HG03378 (cell line): ENCODE measurements at regions not wholly inside any gene's neighbourhood (a gene's known extent, or its start where the extent isn't known, plus 50 kb on each side); places are given as distances from the start of the nearest gene placed in this dataset.
"Not testable (repeated sequence)": the region's sequence is repeated elsewhere in the genome, so short reads cannot be mapped to it uniquely, and the experiment has no call there.

Experiments used
- ATAC-seq: cut with Tn5 transposase; IDR thresholded peaks from one replicate; pipeline ENCODE4 v1.9.1; 2021; ENCODE audit warnings: mild to moderate bottlenecking, moderate library complexity; ENCODE audit not compliant: unreplicated experiment

- ATAC-seq = no peak
These were observed 317.3 kb downstream of the TAF11L14 start for GRCh38 chr5:17951392-17952169.

GRCh38 chr5:17952231-17952630 lies 318.0 kb downstream of the TAF11L14 start:
- ATAC-seq = no peak

DNA sequence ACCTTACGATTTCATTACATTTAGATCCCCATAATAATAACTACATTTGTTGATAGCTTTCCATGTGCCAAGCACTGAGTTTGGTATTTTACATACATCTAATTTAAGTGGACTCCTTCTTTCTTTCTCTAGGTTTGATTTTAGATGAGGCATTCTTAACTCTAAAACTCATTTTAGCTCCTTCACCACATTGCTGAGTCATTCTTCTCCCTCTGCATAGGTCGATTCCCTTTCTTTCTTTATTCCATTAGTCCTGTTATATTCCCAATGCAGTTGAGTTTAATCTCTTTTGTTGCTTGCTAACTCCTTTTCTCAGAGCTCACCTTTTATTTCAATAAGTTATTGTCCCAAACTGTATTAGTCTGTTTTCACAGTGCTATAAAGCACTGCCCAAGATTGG lies 329.8 kb downstream of the TAF11L14 start:
- no peak for ATAC-seq

DNA sequence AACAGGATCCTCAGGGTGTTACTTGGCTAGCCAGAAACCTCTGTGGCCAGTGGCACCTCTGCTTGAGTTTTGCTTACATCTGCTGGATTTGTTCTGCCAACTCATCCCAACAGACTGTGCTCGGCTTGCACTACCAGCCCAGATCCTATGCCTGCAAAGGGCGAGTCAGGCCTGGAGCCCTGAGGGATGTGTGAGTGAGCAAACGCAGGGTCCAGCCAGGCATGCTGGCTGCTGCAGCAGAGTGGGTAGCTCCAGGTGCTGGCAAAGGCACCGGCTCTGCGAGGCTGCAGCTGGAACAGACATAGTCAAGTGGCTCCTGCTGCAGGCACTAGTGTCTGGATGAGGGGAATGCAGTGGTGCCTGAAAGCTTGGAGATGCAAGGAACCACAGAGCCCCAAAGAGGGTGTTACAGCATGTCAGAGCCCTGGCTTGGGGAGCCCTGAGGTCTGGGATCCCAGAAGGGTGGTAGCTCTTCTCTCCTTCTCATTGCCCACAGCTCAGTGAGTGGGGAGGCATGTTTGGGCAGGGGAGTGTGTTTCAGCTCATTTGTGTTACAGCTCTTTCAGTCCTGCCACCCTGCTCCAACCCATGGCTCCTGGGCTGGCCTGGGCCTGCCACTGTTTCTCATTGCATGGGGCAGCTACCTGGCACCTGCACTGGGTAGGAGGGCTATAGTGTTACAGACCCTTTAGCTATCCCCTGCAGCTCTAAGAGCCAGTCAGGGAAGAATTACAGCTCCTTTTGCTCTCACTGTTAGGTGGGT lies 332.6 kb downstream of the TAF11L14 start:
- ATAC-seq = no peak

DNA sequence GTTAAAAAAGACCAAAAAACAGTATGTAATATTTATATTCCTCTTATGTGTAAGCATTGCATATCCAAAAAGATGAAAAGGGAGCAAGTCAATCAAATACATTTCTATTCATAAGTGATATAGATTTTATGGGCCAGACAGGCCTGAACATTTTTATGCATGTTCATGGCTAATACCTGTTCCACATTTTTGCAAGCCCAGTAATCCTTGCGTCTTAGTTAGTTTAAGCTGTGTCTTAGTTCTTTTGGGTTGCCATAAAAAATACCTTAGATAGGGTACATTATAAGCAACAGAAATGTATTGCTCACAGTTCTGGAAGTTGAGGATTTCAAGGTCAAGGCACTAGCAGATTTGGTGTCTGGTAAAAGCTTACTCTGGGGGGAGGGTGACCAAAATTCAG lies 342.1 kb downstream of the TAF11L14 start:
- ATAC-seq = no peak

DNA sequence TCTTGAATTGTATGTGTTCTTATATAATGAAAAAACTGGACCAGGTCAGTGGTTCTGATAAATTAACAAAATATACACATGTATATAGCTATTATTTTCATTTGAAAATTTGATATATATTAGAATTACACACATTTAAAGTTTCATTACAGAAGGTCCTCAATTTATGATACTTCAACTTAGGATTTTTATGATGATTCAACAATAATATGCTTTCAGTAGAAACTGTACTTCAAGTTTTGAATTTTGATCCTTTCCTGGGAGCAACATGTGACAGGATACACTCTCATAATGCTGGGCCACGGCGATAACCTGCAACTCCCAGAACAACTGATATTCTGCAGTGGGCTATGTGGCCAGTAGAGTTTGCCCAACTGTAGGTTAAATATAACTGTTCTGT lies 344.7 kb downstream of the TAF11L14 start:
- no peak for ATAC-seq

DNA sequence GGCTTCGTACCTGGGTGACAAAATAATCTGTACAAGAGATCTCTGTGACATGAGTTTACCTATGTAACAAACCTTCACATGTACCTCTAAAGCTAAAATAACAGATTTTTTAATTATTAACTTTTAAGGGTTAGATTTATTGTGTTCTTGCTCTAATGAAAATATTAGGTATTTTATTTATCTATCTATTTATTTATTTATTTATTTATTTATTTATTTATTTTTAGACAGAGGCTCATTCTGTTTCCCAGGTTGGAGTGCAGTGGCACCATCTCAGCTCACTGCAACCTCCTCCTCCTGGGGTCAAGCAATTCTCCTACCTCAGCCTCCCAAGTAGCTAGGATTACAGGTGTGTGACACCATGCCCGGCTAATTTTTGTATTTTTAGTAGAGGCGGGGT lies 348.4 kb downstream of the TAF11L14 start:
- ATAC-seq = not testable (repeated sequence)

GRCh38 chr5:17989036-17989435 lies 354.8 kb downstream of the TAF11L14 start:
- ATAC-seq = no peak

DNA sequence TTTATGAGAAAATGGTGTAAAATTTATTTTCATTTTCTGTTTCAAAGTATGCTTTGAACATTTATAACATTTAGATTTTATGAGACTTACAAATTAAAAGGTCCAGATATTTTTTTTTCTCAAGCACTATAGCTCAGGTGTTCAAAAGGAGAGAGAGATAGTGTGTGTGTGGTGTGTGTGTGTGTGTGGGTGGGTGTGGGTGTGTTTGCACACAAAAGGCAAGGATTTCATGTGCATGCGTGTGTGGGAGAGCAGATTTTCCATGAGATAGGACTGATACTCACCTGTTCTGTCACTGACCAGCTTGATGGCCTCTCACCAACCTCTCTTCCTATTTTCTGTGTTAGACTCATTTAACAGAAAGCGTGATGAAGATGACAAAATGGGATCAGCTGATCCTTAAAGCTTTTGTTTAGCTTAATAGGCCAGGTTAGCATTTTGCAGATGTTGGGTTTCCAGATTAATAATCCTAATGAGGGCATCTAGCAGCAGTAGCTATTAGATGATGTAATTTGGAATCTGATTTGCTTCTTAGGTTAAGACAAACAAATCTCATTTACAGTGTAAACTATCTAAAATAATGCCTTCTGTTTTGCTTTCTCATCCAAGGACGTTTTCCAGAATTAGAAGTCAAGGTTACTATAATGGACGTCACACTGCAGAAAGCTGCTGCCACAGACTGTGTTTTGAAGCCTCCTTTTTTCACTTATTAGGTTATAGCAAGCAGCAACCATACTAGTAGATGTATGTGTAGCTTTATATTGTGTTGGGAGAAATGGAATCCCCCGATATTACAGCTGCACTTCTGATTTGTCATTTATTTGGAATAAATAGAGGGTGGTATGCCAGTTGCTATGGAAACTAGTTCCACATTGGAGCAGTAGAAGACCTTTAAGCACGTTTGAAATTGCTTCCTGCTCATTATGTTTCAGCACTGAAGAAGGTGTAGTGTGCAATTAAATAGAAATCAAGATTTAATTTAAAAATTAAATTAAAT lies 355.6 kb downstream of the TAF11L14 start:
- no peak for ATAC-seq

- ATAC-seq = no peak
These were observed 357.5 kb downstream of the TAF11L14 start for GRCh38 chr5:17991775-17992174.

GRCh38 chr5:17992291-17992690 lies 358.0 kb downstream of the TAF11L14 start:
- ATAC-seq = no peak

- ATAC-seq = no peak
These were observed 361.7 kb downstream of the TAF11L14 start for GRCh38 chr5:17995997-17996396.

DNA sequence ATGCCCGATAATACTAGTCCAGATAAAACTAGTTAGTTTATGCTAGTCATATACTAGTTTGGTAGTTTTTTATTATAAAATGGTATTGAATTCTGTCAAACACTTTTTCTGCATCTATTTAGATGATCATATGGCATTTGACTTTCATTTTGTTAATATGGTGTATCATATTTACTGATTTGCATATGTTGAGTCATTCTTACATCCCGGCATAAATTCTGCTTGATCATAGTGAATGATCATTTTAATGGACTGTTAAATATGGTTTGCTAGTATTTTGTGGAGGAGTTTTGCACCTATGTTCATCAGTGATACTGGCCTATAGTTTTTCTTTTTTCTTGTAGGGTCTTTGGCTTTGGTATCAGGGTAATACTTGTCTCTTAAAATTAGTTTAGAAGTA lies 365.6 kb downstream of the TAF11L14 start:
- no peak for ATAC-seq

GRCh38 chr5:18000744-18001143 lies 366.5 kb downstream of the TAF11L14 start:
- no peak for ATAC-seq

DNA sequence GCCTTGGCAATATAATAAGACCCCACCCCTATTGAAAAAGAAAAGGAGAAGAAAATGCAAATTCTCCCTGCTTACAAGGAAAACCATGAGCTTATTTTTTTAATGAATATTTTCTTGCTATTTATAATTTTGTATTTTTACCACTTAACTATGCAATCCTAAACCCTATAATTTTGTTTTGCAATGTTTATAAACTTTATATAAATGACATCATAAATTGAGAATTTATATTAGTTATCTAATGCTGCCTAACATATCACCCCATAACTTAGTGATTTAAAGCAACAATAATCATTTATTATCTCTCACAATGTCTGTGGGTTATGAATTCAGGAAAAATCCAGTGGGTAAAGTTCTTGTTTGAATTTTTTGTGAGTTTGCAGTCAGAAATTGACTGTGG lies 369.1 kb downstream of the TAF11L14 start:
- ATAC-seq = no peak

DNA sequence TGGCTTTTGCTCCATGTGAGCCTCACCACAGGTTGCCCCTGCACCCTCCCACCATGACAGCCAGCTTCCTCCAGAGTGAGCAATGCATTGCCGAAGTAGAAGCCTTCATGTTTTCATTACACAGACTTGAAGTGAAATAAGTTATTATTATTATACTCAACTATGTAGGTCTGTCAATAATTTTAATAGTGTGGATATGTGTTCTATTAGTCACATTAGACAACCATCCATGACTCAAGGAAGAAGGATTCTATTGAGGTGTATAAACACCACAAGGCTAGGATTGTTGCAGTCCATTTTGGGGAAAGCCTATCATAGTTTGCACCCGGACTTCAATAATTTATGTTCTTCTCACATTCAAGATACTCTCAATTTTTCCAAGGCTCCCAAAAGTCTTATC lies 369.5 kb downstream of the TAF11L14 start:
- ATAC-seq = no peak

DNA sequence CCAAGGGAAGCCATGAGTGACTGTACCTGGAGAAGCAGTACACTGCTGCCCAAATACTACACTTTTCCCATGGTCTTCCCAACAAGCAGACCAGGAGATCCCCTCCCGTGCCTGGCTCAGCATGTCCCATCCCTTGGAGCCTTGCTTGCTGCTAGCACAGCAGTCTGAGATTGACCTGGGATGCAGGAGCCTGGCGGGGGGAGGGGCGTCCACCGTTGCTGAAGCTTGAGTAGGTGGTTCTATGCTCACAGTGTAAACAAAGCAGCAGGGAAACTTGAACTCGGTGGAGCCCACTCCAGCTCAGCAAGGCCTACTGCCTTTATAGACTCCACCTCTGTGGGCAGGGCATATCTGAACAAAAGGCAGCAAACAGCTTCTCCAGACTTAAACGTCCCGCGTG lies 372.0 kb downstream of the TAF11L14 start:
- not testable (repeated sequence) for ATAC-seq

DNA sequence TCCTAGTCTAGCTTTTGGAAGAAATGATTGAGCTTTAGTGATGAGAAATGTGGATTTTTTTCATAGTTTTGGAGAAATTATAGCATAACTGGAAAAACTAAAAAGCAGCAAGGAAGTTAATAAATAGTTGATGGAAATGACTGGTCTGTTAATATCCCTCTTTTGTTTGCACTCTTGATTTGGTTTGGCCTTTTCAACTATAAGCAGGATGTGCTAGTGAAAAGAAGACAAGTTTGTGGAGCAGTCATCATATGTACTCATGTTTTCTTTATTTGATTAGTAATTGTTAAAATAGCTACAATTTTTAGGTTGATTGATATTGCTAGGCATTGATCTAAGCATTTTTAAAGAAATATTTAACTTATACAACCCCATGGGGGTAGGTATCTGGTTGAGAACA lies 374.7 kb downstream of the TAF11L14 start:
- ATAC-seq = no peak

GRCh38 chr5:18010053-18010452 lies 375.8 kb downstream of the TAF11L14 start:
- no peak for ATAC-seq

- ATAC-seq = no peak
These were observed 384.2 kb downstream of the TAF11L14 start for GRCh38 chr5:18018472-18018871.

DNA sequence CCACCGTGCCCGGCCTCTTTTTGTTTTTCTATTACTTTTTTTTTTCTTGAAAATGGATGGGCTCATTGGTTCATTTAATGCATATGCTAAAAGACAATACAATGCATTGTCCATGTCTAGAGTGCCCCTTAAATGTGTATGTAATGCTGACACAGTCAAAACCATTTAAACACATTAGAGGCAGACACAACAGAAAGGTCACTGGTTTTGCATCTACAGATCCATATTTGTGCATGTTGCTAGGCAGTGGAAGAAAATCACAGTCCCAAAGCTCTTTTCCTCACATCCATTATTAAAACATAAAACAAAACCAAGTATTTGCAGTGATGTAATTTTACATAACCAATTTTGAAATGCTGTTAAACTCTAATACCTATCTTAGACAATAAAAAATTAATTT lies 389.0 kb downstream of the TAF11L14 start:
- ATAC-seq = no peak
